ENCODE measurements at regions not wholly inside any gene's neighbourhood (a gene's known extent, or its start where the extent isn't known, plus 50 kb on each side); places are given as distances from the start of the nearest gene placed in this dataset.

- ChIA-PET CTCF (interaction anchor here (1.2 kb wide), 1 partner anchor 1115 kb away, joined by 3 read pairs; no protein-coding TSS in a partner anchor), POLR2A (no interaction called here)
- no peak overlapping the region for H3K4me3 ChIP-seq (ENCODE audit: low read depth, low read length)
- no peak for DNase-seq (ENCODE audit: low read depth, low spot score)
- TF ChIP-seq CTCF (IDR thresholded peaks at IDR 0.05; ENCODE audit: insufficient read depth, low read length, missing control alignments): no peak
These were observed 937.6 kb upstream of the SLIT2 start for GRCh38 chr4:19314116-19314515.

- DNase-seq (ENCODE audit: low read depth, low spot score): no peak
- no peak overlapping the region for H3K4me3 ChIP-seq (ENCODE audit: low read depth, low read length)
- CTCF ChIA-PET: interaction anchor here (0.7 to 4.7 kb wide), 3 partner anchors 9 to 939 kb away, joined by 3 to 35 read pairs (median 7); no protein-coding TSS in a partner anchor
- TF ChIP-seq CTCF (IDR thresholded peaks at IDR 0.05; ENCODE audit: insufficient read depth, low read length, missing control alignments): peak; percentile 34
- POLR2A ChIA-PET: no interaction called here
These were observed 942.3 kb upstream of the SLIT2 start for GRCh38 chr4:19309378-19309777.

DNA sequence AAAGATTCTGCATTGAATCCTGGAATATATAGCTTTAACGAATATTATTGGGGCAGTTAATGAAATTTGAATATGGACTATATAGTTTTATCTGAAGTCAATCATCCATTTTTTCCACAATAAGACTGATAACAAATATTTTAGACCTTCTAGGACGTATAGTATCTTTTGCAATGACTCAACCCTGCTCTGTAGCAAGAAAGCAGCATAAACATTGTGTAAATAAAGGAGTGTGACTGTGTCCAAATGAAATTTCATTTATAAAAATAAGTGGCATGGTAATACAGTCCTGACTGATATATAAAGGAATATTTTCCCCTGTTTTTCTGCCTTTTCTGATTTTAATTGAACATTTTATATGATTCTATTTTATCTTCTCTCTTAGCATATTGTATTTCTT lies 947.7 kb upstream of the SLIT2 start:
- ChIA-PET POLR2A (no interaction called here), CTCF (interaction anchor here (1.4 kb wide), 1 partner anchor 944 kb away, joined by 3 read pairs; no protein-coding TSS in a partner anchor)
- TF ChIP-seq CTCF (IDR thresholded peaks at IDR 0.05; ENCODE audit: insufficient read depth, low read length, missing control alignments): no peak
- no peak for DNase-seq (ENCODE audit: low read depth, low spot score)
- no peak overlapping the region for H3K4me3 ChIP-seq (ENCODE audit: low read depth, low read length)

GRCh38 chr4:19301527-19301926 lies 950.2 kb upstream of the SLIT2 start:
- ChIA-PET CTCF (interaction anchor here (1.3 to 1.5 kb wide), 3 partner anchors 8 to 949 kb away, joined by 4 to 7 read pairs (median 4); no protein-coding TSS in a partner anchor), POLR2A (no interaction called here)
- H3K4me3 ChIP-seq (ENCODE audit: low read depth, low read length): no peak overlapping the region
- no peak for DNase-seq (ENCODE audit: low read depth, low spot score)
- no peak for TF ChIP-seq CTCF (IDR thresholded peaks at IDR 0.05; ENCODE audit: insufficient read depth, low read length, missing control alignments)

- CTCF ChIA-PET: interaction anchor here (1.3 to 1.5 kb wide), 4 partner anchors 10 to 950 kb away, joined by 4 to 7 read pairs (median 4); no protein-coding TSS in a partner anchor
- no peak for TF ChIP-seq CTCF (IDR thresholded peaks at IDR 0.05; ENCODE audit: insufficient read depth, low read length, missing control alignments)
- peak; percentile 47 for DNase-seq (ENCODE audit: low read depth, low spot score)
These were observed 951.5 kb upstream of the SLIT2 start for GRCh38 chr4:19300213-19300612.

DNA sequence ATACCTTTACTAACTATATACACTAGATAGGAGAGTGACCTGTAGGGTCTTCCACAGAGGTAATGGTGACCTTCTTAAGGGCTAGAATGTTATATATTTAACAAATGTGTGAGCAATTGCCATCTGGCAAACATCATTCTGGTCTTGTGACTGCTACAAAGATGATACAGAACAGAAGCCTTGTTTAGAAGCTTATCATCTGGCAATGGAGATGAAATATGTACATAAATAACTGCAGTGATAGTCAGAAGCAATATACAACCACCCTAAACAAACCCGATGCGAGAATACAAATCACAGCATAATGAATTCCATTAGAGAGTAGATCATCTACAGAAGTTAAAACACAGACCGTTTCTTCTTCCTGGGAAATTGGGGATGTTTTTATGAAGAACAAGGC lies 952.7 kb upstream of the SLIT2 start:
- TF ChIP-seq CTCF (IDR thresholded peaks at IDR 0.05; ENCODE audit: insufficient read depth, low read length, missing control alignments): no peak
- H3K4me3 ChIP-seq (ENCODE audit: low read depth, low read length): no peak overlapping the region
- CTCF ChIA-PET: interaction anchor here (0.7 to 1.4 kb wide), 2 partner anchors 76 to 949 kb away, joined by 3 to 5 read pairs; no protein-coding TSS in a partner anchor
- no peak for DNase-seq (ENCODE audit: low read depth, low spot score)
- POLR2A ChIA-PET: no interaction called here

More at GRCh38 chr4:19300213-19300612, 951.5 kb upstream of the SLIT2 start:
- POLR2A ChIA-PET: no interaction called here
- H3K4me3 ChIP-seq (ENCODE audit: low read depth, low read length): no peak overlapping the region

All from AG04449 (cell line).